Transverse colon (tissue), 4 donors: ENCODE measurements at regions not wholly inside any gene's neighbourhood (a gene's known extent, or its start where the extent isn't known, plus 50 kb on each side); places are given as distances from the start of the nearest gene placed in this dataset.

ENCODE experiments used
- CTCF ChIP-seq, 5 experiments: fragments of 200-600 bp in 3 of 5; fragments of 450-650 bp in 2 of 5; sonication (generic) in 3 of 5; IDR thresholded peaks; 1 replicate in 2 of 5; 2 replicates in 3 of 5; pipeline ENCODE4 v1.5.1; 2016 to 2017; ENCODE audit warnings: antibody characterized with exemption in 5 of 5, inconsistent platforms in 3 of 5, mild to moderate bottlenecking in 2 of 5, moderate library complexity in 1 of 5
- POLR2AphosphoS5 ChIP-seq, 3 donors: sonication (generic); formaldehyde crosslinking; IDR thresholded peaks; one replicate each; pipeline ENCODE4 v1.6.1; 2016; ENCODE audit warnings: antibody characterized with exemption in 3 of 3

- no peak for TF ChIP-seq CTCF (IDR thresholded peaks at IDR 0.05)
- no peak for TF ChIP-seq POLR2AphosphoS5 (IDR thresholded peaks at IDR 0.05)
These were observed 317.5 kb upstream of the THRB start for GRCh38 chr3:24812116-24812515.
